BJ (cell line): ENCODE measurements at regions not wholly inside any gene's neighbourhood (a gene's known extent, or its start where the extent isn't known, plus 50 kb on each side); places are given as distances from the start of the nearest gene placed in this dataset.
"Not testable (repeated sequence)": the region's sequence is repeated elsewhere in the genome, so short reads cannot be mapped to it uniquely, and the experiment has no call there.

Source experiments
- CTCF ChIA-PET: fragments of 350-600 bp; formaldehyde crosslinking; extraction: SDS; loops from one replicate; lab custom pipeline; 2021; ENCODE audit warnings: antibody characterized with exemption, inconsistent platforms; lab: Yijun Ruan, JAX
- POLR2A ChIA-PET: fragments of 300-600 bp; sonication (Branson Sonifier 250); formaldehyde crosslinking; extraction: SDS; loops from one replicate; lab custom pipeline; 2021; ENCODE audit warnings: antibody characterized with exemption; lab: Charles Lee
- DNase-seq: peaks from one replicate; pipeline ENCODE4 v3.0.0-alpha.2; 2011; ENCODE audit warnings: low read depth
- H3K27me3 ChIP-seq: 2 replicates; pipeline ENCODE4 v1.6.0; 2011; ENCODE audit warnings: low read length; ENCODE audit not compliant: control insufficient read depth, insufficient read depth
- H3K36me3 ChIP-seq: 2 replicates; pipeline ENCODE4 v1.5.1; 2011; ENCODE audit warnings: low read length; ENCODE audit not compliant: control insufficient read depth, insufficient read depth
- H3K4me3 ChIP-seq: 2 replicates; pipeline ENCODE4 v1.5.1; 2011; ENCODE audit warnings: low read depth, mild to moderate bottlenecking, control low read depth, low read length
- CTCF ChIP-seq: IDR thresholded peaks from 2 replicates; pipeline ENCODE4 v1.5.1; 2011; ENCODE audit warnings: low read depth, mild to moderate bottlenecking, control low read depth, inconsistent platforms, low read length, moderate library complexity; ENCODE audit not compliant: insufficient read depth

DNA sequence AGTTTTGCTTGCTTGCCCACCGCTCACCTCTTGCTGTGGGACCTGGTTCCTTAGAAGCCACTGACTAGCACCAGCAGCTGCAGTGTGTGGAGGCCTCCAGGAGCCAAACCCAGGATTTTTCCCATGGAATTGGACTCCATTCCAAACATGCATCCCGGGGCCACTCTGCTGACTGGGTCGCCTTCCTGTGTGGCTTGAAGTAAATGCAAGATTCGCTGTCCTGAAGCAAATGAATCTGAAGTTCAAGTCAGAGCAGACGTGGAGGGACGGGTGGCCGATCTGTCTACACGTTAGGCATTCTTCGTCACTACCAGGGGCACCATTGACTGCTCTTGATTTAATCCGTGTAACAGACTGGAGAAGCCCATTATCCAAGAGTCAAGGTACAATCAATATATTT is 109.0 kb downstream of the SHOX start:
- H3K36me3 ChIP-seq, result no peaks in the 10 kb centered on the region
- TF ChIP-seq CTCF, result no peak
- POLR2A ChIA-PET, result no interaction called here
- H3K4me3 ChIP-seq, result no peak overlapping the region
- no peak for DNase-seq
- no peaks in the 10 kb centered on the region for H3K27me3 ChIP-seq
- CTCF ChIA-PET, result no interaction called here

- H3K27me3 ChIP-seq, H3K4me3 ChIP-seq, DNase-seq, H3K36me3 ChIP-seq, CTCF ChIA-PET, POLR2A ChIA-PET: not testable (repeated sequence)
Measured at GRCh38 chrX:737021-737420, 106.4 kb downstream of the SHOX start.

DNA sequence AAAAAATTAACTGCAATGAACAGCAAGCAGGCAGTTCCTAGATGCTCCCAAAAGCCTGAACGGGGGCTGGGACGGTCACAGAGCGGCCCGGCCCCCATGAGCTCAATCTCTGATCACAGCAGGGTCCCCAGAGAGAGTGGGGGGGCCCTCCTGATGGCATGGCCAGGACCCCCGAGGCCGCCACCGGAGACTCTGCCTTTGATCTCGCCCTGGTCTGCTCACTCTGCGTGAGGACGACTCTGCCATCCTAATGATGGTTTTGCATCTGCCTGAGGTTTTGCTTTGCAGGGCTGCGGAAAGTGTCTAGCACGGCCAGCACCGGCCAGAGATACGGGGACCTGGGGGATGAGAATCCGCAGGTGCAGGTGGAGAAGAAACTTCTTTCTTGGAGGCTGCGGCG is 103.8 kb downstream of the SHOX start:
- ChIA-PET CTCF (no interaction called here), POLR2A (no interaction called here)
- H3K27me3 ChIP-seq, result no peaks in the 10 kb centered on the region
- no peak for DNase-seq
- H3K36me3 ChIP-seq, result no peaks in the 10 kb centered on the region
- no peak for TF ChIP-seq CTCF
- no peak overlapping the region for H3K4me3 ChIP-seq

- ChIA-PET CTCF (no interaction called here), POLR2A (no interaction called here)
- TF ChIP-seq CTCF, result no peak
- Histone ChIP-seq H3K27me3 (no peaks in the 10 kb centered on the region), H3K36me3 (no peaks in the 10 kb centered on the region), H3K4me3 (no peak overlapping the region)
- no peak for DNase-seq
Measured at GRCh38 chrX:733961-734360, 103.4 kb downstream of the SHOX start.

DNA sequence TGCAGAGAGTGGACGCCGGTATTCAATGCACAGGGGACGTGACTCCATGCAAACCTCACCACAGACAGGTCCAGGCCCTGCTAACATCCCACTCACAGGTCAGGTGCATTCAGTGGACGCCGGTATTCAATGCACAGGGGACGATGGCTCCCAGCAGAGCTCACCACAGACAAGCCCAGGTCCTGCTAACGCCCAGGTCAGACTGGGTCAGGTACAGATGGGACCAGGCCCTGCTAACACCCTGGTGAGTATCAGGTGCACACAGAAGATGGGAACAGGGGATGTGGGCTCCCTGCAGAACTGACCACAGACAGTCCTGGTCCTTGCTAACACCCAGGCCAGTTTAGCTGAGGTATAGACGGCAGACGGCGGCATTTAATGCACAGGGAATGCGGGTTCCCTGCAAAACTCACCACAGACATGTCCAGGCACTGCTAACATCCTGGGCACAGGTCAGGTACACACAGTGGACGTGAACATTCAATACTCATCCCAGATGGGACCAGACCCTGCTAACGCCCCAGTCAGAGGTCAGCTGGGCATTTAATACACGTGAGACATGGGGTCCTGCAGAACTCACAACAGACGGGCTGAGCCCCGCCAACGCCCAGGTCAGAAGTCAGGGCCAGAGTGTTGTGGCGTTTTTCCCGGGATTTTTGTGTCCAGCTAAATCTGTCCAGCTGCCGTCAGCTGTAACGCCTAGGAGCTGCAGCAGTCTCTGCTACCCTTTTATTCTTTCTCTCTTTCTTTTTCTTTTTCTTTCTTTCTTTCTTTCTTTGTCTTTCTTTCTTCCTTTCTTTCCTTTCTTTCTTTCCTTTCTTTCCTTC is 99.2 kb downstream of the SHOX start:
- CTCF ChIA-PET, result no interaction called here
- Histone ChIP-seq H3K36me3 (no peaks in the 10 kb centered on the region), H3K27me3 (no peaks in the 10 kb centered on the region), H3K4me3 (no peak overlapping the region)
- TF ChIP-seq CTCF, result no peak
- DNase-seq, result no peak
- POLR2A ChIA-PET, result no interaction called here

- CTCF ChIA-PET, H3K27me3 ChIP-seq, DNase-seq, H3K4me3 ChIP-seq, POLR2A ChIA-PET, H3K36me3 ChIP-seq: not testable (repeated sequence)
Measured at GRCh38 chrX:729101-729500, 98.5 kb downstream of the SHOX start.

DNA sequence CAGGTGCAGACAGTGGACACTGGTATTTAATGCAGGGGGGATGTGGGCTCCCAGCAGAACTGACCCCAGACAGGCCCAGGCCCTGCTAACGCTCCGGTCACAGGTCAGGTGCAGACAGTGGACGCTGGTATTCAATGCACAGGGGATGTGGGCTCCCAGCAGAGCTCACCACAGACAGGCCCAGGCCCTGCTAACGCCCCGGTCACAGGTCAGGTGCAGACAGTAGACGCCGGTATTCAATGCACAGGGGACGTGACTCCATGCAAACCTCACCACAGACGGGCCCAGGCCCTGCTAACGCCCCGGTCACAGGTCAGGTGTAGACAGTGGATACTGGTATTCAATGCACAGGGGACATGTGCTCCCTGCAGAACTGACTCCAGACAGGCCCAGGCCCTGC is 98.0 kb downstream of the SHOX start:
- CTCF ChIA-PET, H3K4me3 ChIP-seq, DNase-seq, POLR2A ChIA-PET, H3K27me3 ChIP-seq, H3K36me3 ChIP-seq: not testable (repeated sequence)
